GM04504 (cell line): ENCODE measurements at regions not wholly inside any gene's neighbourhood (a gene's known extent, or its start where the extent isn't known, plus 50 kb on each side); places are given as distances from the start of the nearest gene placed in this dataset.
"Not testable (repeated sequence)": the region's sequence is repeated elsewhere in the genome, so short reads cannot be mapped to it uniquely, and the experiment has no call there.

ENCODE experiments used
- DNase-seq: peaks from one replicate; pipeline ENCODE4 v3.0.0-alpha.2; 2012; ENCODE audit warnings: low read depth

DNA sequence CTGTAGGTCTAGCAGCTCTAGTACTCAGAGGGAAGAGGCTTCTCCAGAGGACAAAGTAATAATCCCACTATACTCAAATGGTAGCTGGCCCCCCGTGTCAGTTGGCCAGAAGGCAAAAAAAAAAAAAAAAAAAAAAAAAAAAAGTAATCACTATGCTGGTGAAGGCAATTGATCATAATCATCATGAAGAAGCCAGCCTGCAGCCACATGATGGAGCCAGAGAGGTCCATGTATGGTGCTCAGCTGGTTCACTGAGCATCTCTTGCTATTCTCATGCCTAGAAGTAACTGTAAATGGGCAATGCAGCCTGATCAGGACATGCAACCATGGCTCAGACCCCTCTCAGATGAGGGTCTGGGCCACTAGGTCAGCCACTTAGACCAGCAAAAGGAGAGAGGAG, 378.8 kb downstream of the MED13L start:
- no peak for DNase-seq

- DNase-seq: no peak
Measured at GRCh38 chr12:115897729-115898128, 379.8 kb downstream of the MED13L start.

DNA sequence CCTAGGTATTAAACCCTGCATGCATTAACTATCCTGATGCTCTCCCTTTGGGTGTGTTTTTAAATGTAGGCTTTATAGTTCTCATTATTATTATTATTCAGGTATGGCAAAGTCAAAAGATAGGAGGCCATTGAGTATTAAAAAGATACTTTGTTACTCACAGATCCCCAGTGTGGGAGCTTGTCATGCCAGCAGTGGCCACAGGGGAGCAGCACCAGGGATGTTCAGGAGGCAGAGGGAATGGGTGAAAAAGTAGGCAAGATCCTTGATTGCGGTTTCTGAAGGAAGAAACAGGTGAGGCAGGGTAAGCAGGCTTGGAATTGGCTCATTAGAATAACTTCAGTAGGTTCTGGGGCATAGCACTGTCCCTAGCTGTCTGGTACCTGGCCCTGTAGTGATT, 382.2 kb downstream of the MED13L start:
- no peak for DNase-seq

DNA sequence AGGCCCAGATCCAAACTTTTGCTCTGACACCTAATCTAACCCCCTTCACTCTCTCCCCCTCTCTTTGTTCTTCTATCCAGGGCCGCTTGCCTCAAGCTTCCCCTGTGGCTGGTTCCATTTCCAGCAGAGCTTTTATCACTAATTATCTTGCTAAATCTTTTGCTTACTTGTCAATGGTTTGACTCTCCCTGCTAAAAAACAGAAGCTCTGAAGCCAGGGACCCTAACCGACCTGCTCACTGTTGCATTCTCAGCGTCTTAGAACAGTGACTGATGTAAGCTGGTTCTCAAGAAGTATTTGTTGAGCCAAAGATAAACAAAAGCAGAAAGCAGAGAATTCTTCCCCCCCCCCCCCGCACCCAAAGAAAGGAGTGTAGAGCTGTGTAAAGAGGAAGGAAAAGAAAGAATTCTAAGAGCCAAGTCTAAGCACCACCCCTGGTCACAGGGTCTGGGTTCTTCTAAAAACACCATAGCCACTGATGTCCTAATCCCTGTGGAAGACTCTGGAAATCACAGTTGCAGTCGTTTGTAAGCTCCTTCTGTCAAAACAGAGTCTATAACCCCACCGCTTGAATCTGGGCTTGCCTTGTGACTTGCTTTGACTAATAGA, 385.8 kb downstream of the MED13L start:
- no peak for DNase-seq

- DNase-seq: no peak
Measured at GRCh38 chr12:115886666-115887065, 390.8 kb downstream of the MED13L start.

DNA sequence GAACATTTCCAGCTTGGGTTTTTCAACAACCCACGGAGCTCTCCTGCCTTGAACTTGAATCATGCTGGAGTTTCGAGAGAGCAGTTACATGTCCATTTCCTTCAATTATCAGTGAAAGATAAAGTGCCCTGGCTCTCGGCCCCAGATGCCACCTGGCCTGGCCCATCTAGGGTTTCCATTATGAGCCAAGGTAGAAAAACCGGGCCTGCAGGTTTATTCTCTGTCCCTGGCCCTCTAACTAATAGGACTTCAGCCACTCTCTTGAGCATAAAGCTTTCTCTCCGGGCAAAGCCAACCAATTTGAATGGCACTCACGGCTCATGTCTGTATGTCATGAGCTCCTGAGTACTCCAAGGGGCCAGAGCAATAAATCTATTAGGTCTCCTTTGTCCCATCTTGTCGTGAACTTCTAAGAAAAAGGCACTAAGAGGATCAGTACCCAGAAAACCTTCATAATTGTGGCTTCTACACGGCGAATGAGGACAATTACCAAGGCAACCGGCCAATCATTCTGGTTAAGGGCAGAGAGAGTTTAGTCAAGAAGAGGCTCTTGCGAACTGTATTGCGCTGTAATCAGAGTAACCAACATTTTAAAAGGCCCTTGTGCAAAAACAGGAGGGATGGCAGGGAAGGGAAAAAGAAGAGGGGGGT, 392.3 kb downstream of the MED13L start:
- no peak for DNase-seq

DNA sequence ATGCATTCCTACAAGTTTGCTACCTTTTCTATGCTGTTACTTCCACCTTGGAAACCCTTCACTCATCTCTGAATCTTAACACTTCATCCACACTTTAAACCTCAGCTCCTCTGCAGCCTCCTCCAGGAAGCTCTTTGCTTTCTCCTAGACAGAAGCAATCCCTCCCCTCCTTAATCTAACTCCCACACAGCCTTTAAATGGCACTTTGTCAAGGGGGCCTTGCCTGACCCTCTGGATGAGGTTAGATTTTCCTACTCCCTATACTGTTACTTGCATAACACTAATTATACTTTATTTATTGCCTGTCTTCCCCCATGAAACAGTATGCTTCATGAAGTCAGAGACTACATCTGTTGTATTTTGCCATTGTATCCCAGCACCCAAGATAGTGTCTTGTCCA, 394.6 kb downstream of the MED13L start:
- DNase-seq: no peak

- no peak for DNase-seq
Measured at GRCh38 chr12:115880238-115880637, 397.3 kb downstream of the MED13L start.

- DNase-seq: no peak
Measured at GRCh38 chr12:115879354-115879753, 398.1 kb downstream of the MED13L start.

DNA sequence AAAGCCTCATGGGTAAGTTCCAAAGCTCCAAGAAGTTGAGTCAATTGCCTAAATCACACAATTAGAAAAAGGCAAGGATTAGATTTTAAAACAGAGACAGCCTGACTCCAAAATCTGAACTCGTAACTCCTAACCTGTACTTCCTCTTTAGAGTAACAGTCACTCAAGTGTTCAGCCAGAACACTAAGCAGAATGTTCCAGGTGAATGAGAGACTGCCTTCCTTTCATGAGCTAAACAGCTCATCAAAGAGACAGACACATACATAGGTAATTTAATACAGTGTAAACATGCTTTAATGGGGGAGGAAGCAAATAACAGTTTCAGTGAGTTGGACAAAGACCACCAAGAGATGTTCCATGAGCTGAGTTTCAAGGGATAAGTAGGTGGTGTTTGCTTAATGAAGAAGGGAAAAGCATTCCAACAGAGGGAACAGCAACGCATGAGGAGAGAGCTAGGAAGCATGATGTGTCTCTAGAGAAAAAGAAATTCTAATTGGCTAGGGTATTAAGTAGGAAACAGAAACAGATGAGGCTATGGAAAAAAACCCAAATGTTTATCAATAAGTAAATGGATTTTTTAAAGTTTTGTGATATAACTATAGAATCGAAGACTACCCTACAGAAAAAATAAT, 403.9 kb downstream of the MED13L start:
- no peak for DNase-seq

DNA sequence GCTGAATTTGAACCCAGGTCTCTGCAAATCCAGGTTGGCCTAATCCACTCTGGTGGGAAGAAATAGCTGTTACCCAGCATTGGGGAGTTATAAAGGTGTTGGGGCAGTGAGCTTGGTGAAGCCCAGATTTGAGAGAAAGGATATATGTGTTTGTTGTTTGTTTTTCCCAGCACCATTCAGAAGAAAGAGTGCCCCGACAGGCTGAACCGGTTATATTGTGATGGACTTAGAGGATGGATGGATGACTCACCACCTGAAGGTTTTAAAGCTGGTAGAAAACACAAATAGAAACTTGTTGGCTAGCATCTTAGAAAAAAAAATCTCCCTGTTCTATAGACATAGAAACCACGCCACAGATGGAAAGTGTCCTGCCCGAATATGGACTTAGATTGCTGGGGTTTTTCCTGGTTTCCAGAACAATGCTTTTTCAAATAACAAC, 404.6 kb downstream of the MED13L start:
- DNase-seq: no peak

DNA sequence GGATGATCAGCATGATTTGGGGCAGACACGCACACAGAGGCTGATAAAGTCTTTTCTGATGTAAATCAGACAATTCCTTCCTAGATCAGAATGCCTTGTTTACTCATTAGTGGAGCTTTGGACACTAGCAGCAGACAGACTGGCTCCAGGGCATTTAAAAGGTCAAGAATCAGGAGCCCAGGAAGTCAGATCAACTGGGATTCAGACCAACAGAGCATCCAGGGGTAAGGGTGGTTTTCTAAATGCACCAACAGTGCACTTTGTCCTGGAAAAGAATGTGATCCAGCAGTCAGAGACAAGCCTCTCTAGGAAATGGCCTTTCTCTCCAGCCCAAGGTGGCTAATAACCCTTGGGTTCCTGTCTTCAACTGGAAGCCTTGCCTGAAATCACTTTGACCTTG, 405.3 kb downstream of the MED13L start:
- no peak for DNase-seq

DNA sequence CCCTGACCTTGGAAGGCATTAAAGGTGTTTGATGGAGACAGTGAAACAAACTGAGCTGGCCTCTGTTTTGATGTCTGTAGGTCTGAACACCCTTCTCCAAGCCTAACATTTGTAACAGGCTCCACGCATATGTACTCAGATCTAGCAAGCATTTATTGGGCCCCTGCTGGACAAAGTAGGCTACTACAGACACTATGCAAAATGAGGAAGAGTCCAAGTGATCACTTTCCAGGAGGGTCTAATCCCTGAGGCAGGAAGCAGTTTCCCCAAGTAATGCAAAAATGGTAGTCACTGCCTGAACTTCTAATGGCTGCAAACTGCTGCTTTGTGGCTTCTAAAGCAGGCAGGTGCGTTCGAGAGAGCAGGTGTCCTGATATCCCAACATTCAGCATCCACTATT, 405.8 kb downstream of the MED13L start:
- peak; percentile 3 for DNase-seq

- no peak for DNase-seq
Measured at GRCh38 chr12:115870510-115870909, 407.0 kb downstream of the MED13L start.

GRCh38 chr12:115870021-115870420, 407.5 kb downstream of the MED13L start:
- DNase-seq: no peak

DNA sequence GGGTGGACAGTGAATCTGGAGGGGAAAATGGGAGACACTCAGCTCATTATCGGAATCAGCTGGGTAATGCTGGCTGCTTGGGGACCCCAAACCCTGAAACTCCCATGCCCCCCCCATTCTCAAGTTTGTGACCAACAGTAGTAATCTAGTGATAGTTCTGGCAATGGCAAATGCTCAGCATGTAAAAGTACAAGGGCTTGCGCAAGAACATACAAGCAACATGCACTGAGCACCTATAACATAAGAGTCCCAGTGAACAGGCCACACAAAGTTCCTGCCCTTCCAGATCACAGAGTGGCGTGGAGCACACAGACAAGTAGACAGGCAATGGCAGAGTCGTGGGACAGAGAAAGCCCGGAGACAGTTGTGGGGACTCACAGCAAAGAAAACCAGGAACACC, 407.9 kb downstream of the MED13L start:
- no peak for DNase-seq

GRCh38 chr12:115868624-115869023, 408.9 kb downstream of the MED13L start:
- DNase-seq: no peak

- no peak for DNase-seq
Measured at GRCh38 chr12:115867854-115868253, 409.6 kb downstream of the MED13L start.

DNA sequence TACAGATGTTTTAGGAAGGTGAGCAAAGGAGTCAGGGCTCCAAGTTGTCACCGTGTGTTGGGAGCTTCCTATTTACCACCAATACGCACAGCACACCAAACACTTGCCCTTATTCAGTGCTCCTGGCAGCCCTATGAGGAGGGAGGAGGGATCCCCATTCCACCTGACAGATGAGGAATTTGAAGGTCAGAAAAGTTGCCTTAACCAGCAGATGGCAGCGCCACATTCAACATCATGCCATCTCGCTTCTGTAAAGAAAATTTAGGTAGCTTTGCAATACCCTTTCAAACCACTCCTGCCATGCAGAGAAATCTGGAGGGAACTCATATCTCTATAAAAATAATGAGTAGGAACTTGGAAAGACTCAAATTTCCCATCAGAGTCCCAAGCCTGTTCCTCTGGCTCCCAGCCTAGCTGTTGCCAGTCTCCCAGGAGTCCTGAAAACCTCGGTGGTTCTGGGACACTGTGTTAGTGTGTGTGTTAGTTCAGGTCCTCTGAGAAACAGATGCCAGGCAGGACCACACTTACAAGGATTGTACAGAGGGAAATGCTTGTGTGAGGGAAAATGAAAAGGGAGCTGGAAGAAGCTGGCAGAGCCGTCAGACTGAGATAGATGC, 410.5 kb downstream of the MED13L start:
- DNase-seq: no peak

DNA sequence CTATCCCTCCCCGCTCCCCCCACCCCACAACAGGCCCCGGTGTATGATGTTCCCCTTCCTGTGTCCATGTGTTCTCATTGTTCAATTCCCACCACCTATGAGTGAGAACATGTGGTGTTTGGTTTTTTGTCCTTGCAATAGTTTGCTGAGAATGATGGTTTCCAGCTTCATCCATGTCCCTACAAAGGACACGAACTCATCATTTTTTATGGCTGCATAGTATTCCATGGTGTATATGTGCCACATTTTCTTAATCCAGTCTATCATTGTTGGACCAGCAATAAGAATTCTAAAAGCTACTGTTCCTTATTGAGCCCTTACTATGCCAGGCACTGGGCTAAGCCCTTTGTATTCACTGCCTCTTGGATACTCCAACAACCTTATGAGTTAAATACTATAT, 411.2 kb downstream of the MED13L start:
- not testable (repeated sequence) for DNase-seq

- no peak for DNase-seq
Measured at GRCh38 chr12:115864396-115864795, 413.1 kb downstream of the MED13L start.

DNA sequence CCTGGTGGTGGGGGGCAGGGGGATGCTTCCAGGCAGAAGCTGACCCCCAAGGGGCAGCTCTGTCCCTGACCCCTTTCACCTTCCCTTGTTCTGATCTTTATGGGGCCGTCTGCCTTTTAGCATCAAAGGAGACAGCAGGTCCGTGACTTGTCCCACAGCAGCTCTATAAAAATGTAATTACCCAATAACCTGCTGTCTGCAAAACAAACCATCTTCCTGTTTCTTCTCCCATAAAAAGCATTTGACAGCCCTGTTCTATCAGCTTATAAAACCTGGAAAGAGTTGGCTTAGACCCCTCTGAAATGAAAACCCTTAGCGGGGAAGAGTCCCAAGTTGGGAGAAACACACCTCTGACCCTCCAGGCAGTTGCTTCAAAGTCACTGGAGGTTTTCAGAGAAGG, 416.9 kb downstream of the MED13L start:
- no peak for DNase-seq

- no peak for DNase-seq
Measured at GRCh38 chr12:115859231-115859630, 418.3 kb downstream of the MED13L start.
